SIG-M5 (cell line): ENCODE measurements at regions not wholly inside any gene's neighbourhood (a gene's known extent, or its start where the extent isn't known, plus 50 kb on each side); places are given as distances from the start of the nearest gene placed in this dataset.

Source experiments
- DNase-seq: peaks from one replicate; lab custom pipeline; 2025; lab: John Stamatoyannopoulos, UW

DNA sequence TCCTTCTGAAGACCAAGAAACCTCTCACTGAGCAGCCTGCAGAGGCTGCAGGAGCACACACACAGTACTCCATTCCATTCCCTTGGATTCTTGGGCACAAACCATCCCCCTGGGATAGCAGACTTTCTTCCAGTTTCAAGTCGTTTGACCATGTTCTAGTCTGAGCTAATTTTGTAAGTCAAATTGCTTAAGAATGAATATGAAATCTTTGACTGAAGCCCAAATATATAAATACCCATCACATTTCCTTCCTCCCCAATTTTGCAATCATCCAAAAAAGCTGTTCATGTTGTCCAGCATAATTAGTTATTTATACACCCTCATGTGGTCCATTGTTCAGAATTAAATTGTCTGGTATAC, 231.2 kb upstream of the TPRG1 start:
- DNase-seq, result peak; percentile 42

GRCh38 chr3:188941103-188941502, 230.7 kb upstream of the TPRG1 start:
- DNase-seq, result peak; percentile 57

GRCh38 chr3:188942191-188942590, 229.6 kb upstream of the TPRG1 start:
- no peak for DNase-seq

- no peak for DNase-seq
Observed at GRCh38 chr3:188943591-188943990, 228.2 kb upstream of the TPRG1 start.

GRCh38 chr3:188944108-188944507, 227.7 kb upstream of the TPRG1 start:
- DNase-seq, result no peak

DNA sequence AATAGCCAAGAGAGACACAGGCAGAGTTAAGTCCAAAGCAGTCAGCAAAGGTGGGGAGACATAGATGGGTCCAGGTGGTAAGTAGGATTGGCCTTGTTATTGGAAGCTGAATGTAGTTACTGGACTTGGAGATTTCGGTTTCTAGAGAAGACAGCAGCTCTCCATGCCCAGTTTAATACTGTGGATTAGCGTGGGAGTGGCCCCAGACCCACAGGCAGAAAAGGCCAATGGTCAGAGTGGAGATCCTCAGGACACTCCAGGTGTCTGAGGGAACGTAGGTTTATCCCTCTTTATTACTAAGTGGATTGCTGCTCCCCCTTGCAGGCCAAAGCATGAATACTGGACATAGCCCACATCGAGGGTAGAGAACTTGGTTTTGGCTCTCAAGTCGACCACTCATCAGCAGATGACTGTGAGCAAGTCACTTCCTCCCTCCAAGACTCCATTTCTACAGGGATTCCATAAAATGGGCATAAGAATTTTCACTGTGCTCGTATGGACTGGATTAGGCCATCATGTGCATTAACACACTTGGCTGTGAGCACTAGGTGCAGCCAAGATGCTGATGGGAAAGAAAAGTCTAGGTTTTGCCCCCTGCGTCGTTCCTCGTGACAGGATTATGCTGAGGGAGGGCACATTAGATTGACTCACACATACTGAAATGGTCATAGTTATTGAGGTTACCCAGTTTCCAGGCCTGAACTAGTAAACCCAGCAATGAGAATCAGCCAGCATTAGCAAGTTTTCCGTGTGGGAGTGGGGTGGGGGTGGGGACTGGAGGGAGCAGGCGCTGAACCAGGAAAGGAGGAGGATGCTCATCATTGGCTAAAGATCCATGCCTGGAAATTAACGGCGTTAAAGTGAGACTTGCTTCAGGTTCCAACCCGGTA, 225.2 kb upstream of the TPRG1 start:
- DNase-seq, result peak; percentile 25

- peak; percentile 40 for DNase-seq
Observed at GRCh38 chr3:188947401-188948280, 224.1 kb upstream of the TPRG1 start.

DNA sequence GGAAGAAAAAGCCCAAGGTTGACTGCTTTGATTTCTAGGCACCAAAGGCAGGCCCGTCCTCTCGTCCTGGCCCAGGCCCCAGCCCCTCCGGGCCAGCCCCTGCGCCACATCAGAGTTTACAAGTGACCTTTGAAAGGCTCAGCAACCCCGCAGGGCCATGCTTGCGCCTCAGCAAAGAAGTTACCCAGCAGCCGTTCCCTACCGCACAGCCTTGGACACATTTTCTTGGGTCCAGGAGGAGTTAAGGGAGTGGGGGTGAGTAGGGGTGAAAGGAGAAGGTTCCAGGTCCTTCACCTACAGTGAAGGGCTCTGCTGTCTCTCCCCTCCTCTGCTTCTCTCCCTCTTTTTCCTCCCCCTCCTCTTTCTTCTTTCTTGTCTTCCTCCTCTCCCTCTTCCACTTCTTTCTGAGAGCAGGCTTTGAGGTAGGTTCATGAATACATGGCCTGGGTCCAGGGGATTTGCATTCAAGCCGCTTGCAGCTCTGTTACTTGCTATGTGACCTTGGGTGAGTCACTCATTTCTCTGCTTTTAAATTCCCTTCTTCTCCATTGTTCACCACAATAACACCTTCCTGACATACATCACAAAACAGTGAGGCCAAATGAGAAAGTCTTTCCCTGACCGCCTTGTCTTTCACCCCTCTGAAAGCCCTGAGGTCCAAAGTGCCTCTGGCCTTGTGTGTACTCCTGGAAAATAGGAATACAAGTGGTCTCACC, 223.3 kb upstream of the TPRG1 start:
- DNase-seq, result no peak

- DNase-seq, result peak; percentile 80
Observed at GRCh38 chr3:188948997-188949389, 222.8 kb upstream of the TPRG1 start.

DNA sequence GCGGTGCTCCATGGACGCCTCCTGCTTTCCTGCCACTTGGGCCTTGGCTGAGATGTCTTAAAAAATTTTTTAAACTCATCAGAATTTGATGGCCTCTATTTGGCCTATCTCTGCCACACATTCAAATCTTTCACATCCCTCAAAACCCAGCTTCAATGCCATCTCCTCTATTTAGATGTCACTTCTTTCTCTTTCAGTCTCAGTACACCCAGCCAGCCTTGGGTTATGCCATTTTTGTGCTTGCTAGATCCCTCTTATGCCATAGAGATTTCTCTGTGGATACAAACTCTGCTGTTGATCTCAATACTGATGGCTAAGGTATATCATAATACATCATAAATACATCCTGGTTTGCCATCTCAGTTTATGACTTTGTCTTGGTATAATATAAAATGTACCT, 222.3 kb upstream of the TPRG1 start:
- no peak for DNase-seq

GRCh38 chr3:188949996-188950395, 221.8 kb upstream of the TPRG1 start:
- no peak for DNase-seq

DNA sequence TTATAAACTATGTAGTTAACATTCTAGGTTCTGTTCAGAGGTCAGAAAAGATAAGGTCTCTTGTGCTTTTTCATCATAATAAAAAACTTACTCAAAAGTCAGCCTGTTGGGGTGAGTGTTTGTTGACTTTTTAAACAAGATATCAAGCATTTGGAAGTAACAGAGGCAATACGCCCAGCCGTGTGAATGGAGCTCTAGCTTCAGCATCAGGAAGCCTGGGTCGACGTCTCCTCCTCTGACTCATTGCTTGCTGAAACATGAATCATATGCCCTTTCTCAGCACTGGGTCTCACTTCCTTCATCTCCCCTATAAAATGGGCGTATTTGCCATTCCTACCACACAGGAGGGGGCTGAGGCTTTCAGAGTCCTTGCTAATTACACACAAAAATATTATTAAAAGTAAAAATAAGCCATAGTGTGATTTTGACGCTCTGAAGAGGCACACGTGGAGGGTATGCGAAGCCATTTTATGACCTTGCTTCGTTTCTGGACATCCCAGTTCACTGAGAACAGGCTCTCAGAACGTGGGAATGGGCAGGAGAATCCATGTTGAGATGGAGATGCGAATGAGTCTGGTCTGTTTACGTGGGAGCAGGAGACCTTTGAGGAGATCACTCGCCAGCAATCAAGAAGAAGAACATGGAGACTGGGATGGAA, 220.8 kb upstream of the TPRG1 start:
- DNase-seq, result peak; percentile 70

DNA sequence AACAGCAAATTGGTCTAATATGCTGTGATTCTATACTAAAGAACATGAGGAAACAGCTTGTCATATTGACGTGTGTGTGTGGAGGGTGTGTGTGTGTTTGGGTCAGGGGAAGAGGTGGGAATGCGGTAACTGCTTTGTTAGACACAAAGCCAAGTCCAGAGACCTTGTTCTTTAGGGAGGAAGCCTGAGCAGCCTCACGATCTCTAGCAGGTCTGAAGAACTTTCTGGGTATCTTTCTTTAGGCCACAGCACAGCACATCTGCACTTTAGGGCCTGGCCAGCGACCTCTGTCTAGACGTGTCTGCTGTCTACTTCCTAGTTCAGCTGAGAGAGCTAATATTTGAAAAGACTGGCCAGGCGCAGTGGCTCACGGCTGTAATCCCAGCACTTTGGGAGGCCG, 220.0 kb upstream of the TPRG1 start:
- no peak for DNase-seq

- no peak for DNase-seq
Observed at GRCh38 chr3:188954590-188955208, 217.1 kb upstream of the TPRG1 start.

DNA sequence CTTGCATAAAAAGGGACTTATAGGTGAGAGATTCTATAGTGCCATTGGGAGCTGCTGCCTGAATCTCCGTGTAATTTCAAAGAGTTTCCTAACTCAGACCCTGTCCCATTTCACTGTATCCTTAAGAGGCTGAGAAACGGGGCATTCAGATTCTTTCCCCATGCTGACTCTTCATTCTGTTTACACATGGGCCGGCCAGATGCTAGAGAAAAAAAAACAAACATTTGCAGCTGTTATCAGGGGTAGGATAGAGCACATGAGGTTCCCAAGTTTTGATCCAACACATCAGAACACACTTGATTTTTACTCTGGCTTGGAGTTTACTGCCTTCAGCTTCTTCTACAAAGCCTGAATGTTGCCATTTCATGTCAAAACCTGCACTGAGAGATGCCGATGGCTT, 215.9 kb upstream of the TPRG1 start:
- DNase-seq, result no peak

GRCh38 chr3:188956839-188957489, 214.8 kb upstream of the TPRG1 start:
- no peak for DNase-seq

DNA sequence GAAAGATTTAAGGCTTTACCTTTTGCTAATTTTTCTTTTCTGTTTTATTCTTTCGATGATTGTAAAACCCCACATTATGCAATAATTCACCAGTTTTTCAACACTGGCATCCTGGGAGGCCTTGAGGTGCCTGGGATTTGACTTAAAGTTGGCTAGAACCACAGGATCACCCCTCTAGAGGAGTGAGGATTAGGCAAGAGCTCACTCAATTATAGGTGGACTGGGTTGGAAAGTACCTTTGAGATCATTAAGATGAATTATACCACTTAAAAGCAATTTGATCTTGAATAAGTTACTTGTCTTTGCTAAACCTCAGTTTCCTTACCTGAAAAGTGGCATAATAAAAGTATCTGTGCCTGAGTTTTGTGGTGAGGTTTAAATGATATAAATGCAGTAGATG, 212.8 kb upstream of the TPRG1 start:
- DNase-seq, result no peak

DNA sequence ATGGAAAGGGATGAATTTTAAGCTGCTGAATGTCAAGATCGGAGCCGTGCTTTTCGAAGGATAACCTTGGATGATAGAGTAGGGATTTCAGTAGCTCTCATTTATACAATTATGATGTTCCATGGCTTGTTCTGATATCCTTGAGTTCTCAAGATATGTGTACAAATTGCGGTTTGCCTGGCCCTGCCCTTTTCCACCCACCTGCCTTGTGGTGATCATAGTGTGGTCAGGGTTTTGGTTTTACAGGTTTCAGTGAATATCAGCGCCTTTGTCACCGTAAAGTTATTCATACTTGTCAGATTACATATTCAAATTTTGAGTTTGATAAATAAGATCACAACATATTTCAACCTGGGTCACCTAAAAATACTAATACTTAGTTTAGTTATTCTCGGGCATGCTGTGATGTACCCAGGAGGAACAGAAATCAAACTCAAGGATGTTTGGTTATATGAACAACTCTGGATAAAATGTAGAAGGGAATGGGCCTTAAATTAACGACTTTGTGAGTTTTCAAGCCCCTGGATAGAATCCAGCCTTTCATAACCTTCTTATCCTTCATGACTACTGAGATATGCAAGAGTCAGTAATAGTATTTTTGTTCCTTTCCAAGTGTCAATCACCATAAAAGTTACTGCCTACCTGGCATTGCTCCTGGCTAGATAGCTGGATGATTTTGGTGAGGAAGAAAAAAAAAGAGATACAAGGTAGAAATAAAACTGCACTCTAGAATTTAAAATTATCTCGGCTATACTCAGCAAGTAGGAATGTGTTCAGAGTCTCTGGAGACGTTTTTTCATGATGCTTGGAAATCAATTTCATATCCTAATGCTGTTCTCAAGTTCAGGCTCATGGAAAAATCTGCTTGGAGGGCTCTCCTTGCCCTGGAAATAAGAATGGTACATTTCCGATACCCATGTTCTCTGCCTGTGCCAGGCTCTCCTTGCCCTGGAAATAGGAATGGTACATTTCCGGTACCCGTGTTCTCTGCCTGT, 209.2 kb upstream of the TPRG1 start:
- DNase-seq, result no peak

GRCh38 chr3:188964957-188965356, 206.8 kb upstream of the TPRG1 start:
- no peak for DNase-seq

- DNase-seq, result no peak
Observed at GRCh38 chr3:188972310-188972709, 199.5 kb upstream of the TPRG1 start.
